ENCODE measurements at regions not wholly inside any gene's neighbourhood (a gene's known extent, or its start where the extent isn't known, plus 50 kb on each side); places are given as distances from the start of the nearest gene placed in this dataset.

DNA sequence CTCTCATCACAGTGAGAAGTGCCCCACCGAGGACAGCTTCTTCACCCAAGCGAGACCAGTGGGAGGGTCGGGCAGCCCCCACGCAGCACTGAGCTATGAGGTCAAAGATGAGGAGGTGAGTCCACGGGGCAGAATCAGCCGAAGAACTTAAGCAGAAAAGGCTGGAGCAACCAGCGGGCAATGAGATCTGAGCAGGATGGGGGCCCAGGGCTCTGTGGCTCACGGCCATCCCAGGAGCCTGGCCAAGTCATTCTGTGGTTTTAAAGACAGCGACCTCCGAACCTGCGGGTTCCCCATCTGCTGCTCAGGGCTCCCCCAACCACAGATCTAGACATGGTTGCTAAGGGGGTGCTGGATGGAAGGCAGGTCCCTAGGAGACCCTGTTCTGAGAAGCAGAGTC, 202.6 kb downstream of the RBFOX3 start:
- H3K4me1 ChIP-seq (ENCODE audit: insufficient read depth, low read length), result peaks cover 16% of the 10 kb centered on the region
- no peak overlapping the region for H3K27ac ChIP-seq (ENCODE audit: low read depth, low read length)
- no peak overlapping the region for H3K9ac ChIP-seq (ENCODE audit: low read length)
- H3K27me3 ChIP-seq (ENCODE audit: control insufficient read depth in 1 of 2, insufficient read depth in 2 of 2, low read length in 2 of 2), result peaks cover 0 to under 1% of the 10 kb centered on the region in 2 donors
- no peaks in the 10 kb centered on the region for H3K9me3 ChIP-seq (ENCODE audit: low read length)
- H3K36me3 ChIP-seq (ENCODE audit: insufficient read depth, low read length), result peaks cover 10% of the 10 kb centered on the region
- H3K4me3 ChIP-seq (ENCODE audit: low read depth in 1 of 2, low read length in 2 of 2), result no peak overlapping the region

GRCh38 chr17:79407385-79407784, 203.5 kb downstream of the RBFOX3 start:
- Histone ChIP-seq H3K27me3 (ENCODE audit: control insufficient read depth in 1 of 2, insufficient read depth in 2 of 2, low read length in 2 of 2) (peaks cover 0 to 5% of the 10 kb centered on the region in 2 donors), H3K4me1 (ENCODE audit: insufficient read depth, low read length) (peaks cover 9% of the 10 kb centered on the region), H3K9ac (ENCODE audit: low read length) (no peak overlapping the region), H3K36me3 (ENCODE audit: insufficient read depth, low read length) (peaks cover 10% of the 10 kb centered on the region), H3K4me3 (ENCODE audit: low read depth in 1 of 2, low read length in 2 of 2) (no peak overlapping the region), H3K27ac (ENCODE audit: low read depth, low read length) (no peak overlapping the region), H3K9me3 (ENCODE audit: low read length) (no peaks in the 10 kb centered on the region)

GRCh38 chr17:79406316-79406715, 204.5 kb downstream of the RBFOX3 start:
- H3K4me3 ChIP-seq (ENCODE audit: low read depth in 1 of 2, low read length in 2 of 2), result no peak overlapping the region
- no peak overlapping the region for H3K9ac ChIP-seq (ENCODE audit: low read length)
- H3K4me1 ChIP-seq (ENCODE audit: insufficient read depth, low read length), result peaks cover 15% of the 10 kb centered on the region
- H3K9me3 ChIP-seq (ENCODE audit: low read length), result no peaks in the 10 kb centered on the region
- H3K36me3 ChIP-seq (ENCODE audit: insufficient read depth, low read length), result peaks cover 10% of the 10 kb centered on the region
- H3K27me3 ChIP-seq (ENCODE audit: control insufficient read depth in 1 of 2, insufficient read depth in 2 of 2, low read length in 2 of 2), result peaks cover 0 to 5% of the 10 kb centered on the region in 2 donors
- H3K27ac ChIP-seq (ENCODE audit: low read depth, low read length), result no peak overlapping the region

GRCh38 chr17:79405823-79406222, 205.0 kb downstream of the RBFOX3 start:
- Histone ChIP-seq H3K4me1 (ENCODE audit: insufficient read depth, low read length) (peaks cover 20% of the 10 kb centered on the region), H3K27me3 (ENCODE audit: control insufficient read depth in 1 of 2, insufficient read depth in 2 of 2, low read length in 2 of 2) (peaks cover 0 to 5% of the 10 kb centered on the region in 2 donors), H3K36me3 (ENCODE audit: insufficient read depth, low read length) (peaks cover 10% of the 10 kb centered on the region), H3K4me3 (ENCODE audit: low read depth in 1 of 2, low read length in 2 of 2) (no peak overlapping the region), H3K9ac (ENCODE audit: low read length) (no peak overlapping the region), H3K9me3 (ENCODE audit: low read length) (no peaks in the 10 kb centered on the region), H3K27ac (ENCODE audit: low read depth, low read length) (no peak overlapping the region)

- Histone ChIP-seq H3K36me3 (ENCODE audit: insufficient read depth, low read length) (peaks cover 10% of the 10 kb centered on the region), H3K27me3 (ENCODE audit: control insufficient read depth in 1 of 2, insufficient read depth in 2 of 2, low read length in 2 of 2) (peaks cover 7 to 19% of the 10 kb centered on the region in 2 donors)
Observed at GRCh38 chr17:79404136-79404911, 206.5 kb downstream of the RBFOX3 start.

DNA sequence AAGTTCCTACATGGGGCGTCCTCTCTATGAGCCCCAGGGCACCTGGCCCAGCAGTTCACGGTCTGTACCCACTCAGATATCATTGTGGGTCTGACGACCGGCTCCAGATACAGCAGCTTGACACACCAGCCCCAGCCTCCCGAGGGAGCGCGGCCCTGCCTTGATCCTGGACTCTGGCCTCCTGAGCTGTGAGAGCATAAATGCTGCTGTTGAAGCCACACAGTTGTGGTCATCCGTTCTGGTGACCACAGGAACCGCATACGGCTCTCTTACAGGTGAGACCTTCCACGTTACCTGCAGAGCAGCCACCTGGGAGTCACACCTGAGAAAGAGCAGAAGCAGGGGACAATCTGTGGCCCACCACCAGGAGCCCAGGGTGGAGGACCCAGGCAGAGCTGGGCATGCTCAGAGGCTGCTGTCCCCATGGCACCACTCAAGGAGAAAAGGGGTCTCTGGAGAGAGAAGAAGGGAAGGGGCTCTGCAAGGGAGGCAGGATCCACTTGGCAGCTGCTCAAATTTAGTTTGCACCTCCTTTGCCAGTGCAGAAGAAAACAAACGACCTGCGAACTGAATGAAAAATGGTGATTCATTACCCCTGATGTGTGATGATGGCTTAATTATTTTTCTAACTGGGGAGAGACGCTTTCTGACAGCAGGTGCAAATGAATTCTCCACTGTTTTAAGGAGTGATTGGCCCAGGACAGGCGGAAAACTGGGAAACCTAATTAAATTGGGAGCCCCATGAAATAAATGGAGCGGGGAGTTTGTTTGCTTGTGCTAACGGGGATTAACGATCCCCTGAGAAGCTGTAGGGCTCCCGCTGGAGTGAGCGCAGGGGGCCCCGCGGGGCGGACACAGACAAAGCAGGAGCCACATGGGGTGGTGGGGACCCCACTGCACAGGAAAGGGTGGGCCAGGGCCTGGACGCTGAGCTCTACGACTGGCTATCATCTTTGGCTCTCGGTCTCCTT, 208.9 kb downstream of the RBFOX3 start:
- no peaks in the 10 kb centered on the region for H3K9me3 ChIP-seq (ENCODE audit: low read length)
- H3K36me3 ChIP-seq (ENCODE audit: insufficient read depth, low read length), result peaks cover 10% of the 10 kb centered on the region
- H3K4me3 ChIP-seq (ENCODE audit: low read depth in 1 of 2, low read length in 2 of 2), result peak overlapping the region in 1 of 2 donors; percentile 58
- H3K4me1 ChIP-seq (ENCODE audit: insufficient read depth, low read length), result peaks cover 17% of the 10 kb centered on the region
- peaks cover 7 to 22% of the 10 kb centered on the region in 2 donors for H3K27me3 ChIP-seq (ENCODE audit: control insufficient read depth in 1 of 2, insufficient read depth in 2 of 2, low read length in 2 of 2)
- no peak overlapping the region for H3K9ac ChIP-seq (ENCODE audit: low read length)
- no peak overlapping the region for H3K27ac ChIP-seq (ENCODE audit: low read depth, low read length)

More at GRCh38 chr17:79404136-79404911, 206.5 kb downstream of the RBFOX3 start:
- H3K4me3 ChIP-seq (ENCODE audit: low read depth in 1 of 2, low read length in 2 of 2), result no peak overlapping the region
- no peak overlapping the region for H3K9ac ChIP-seq (ENCODE audit: low read length)
- H3K4me1 ChIP-seq (ENCODE audit: insufficient read depth, low read length), result peaks cover 24% of the 10 kb centered on the region
- no peaks in the 10 kb centered on the region for H3K9me3 ChIP-seq (ENCODE audit: low read length)
- no peak overlapping the region for H3K27ac ChIP-seq (ENCODE audit: low read depth, low read length)

- H3K4me3 ChIP-seq (ENCODE audit: low read depth in 1 of 2, low read length in 2 of 2), result peak overlapping the region; percentile 0 to 58
- peaks cover 7 to 26% of the 10 kb centered on the region in 2 donors for H3K27me3 ChIP-seq (ENCODE audit: control insufficient read depth in 1 of 2, insufficient read depth in 2 of 2, low read length in 2 of 2)
- H3K36me3 ChIP-seq (ENCODE audit: insufficient read depth, low read length), result peaks cover 3% of the 10 kb centered on the region
- no peak overlapping the region for H3K27ac ChIP-seq (ENCODE audit: low read depth, low read length)
- H3K4me1 ChIP-seq (ENCODE audit: insufficient read depth, low read length), result peaks cover 15% of the 10 kb centered on the region
- no peaks in the 10 kb centered on the region for H3K9me3 ChIP-seq (ENCODE audit: low read length)
- no peak overlapping the region for H3K9ac ChIP-seq (ENCODE audit: low read length)
Observed at GRCh38 chr17:79400989-79401703, 209.7 kb downstream of the RBFOX3 start.

DNA sequence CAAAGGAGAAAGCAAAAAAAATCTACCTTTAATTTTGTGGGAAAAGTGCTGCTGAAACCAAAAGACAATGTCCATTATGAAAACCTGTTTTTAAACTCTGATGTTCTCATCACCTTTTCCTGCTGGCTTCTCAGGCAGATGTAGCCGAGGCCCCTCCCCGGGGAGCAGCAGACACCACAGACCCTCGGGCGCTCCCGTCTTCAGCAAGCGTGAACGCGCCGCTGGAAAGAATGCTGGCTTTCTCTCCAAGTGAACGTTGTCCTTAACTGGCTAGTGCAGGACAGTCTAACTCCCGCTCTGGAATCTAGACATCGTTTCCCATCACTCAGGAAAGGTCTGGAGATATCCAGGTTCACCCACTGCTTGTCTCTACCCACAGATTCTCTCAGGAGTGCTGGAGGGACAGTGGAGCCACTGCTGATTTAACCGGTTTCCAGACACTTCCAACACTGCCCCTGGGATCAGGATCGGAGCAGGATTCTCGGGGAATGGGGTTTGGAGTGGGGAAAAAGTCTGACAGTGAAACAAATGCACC, 211.2 kb downstream of the RBFOX3 start:
- Histone ChIP-seq H3K4me3 (ENCODE audit: low read depth in 1 of 2, low read length in 2 of 2) (no peak overlapping the region), H3K9me3 (ENCODE audit: low read length) (no peaks in the 10 kb centered on the region), H3K4me1 (ENCODE audit: insufficient read depth, low read length) (peaks cover 15% of the 10 kb centered on the region), H3K36me3 (ENCODE audit: insufficient read depth, low read length) (no peaks in the 10 kb centered on the region), H3K9ac (ENCODE audit: low read length) (no peak overlapping the region), H3K27ac (ENCODE audit: low read depth, low read length) (no peak overlapping the region), H3K27me3 (ENCODE audit: control insufficient read depth in 1 of 2, insufficient read depth in 2 of 2, low read length in 2 of 2) (peaks cover 7 to 27% of the 10 kb centered on the region in 2 donors)

DNA sequence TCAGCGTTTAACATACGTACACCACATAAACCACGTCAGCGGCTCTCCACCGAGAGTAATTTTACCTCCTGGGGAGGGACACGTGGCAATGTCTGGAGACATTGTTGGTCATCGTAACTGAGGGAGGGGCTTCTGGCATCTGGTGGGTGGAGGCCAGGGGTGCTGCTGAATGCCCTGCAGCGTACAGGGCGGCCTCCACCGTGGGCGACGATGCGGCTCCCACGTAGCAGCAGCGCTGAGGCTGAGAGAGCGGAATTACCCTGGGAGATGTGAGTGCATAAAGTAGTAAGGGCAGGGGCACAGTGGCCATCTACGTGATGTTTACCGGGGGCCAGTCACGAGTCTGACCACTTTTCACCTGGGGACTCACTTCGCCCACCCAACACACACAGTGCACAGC, 212.4 kb downstream of the RBFOX3 start:
- no peak overlapping the region for H3K27ac ChIP-seq (ENCODE audit: low read depth, low read length)
- H3K36me3 ChIP-seq (ENCODE audit: insufficient read depth, low read length), result no peaks in the 10 kb centered on the region
- H3K9ac ChIP-seq (ENCODE audit: low read length), result no peak overlapping the region
- H3K27me3 ChIP-seq (ENCODE audit: control insufficient read depth in 1 of 2, insufficient read depth in 2 of 2, low read length in 2 of 2), result peaks cover 7 to 27% of the 10 kb centered on the region in 2 donors
- no peaks in the 10 kb centered on the region for H3K9me3 ChIP-seq (ENCODE audit: low read length)
- H3K4me1 ChIP-seq (ENCODE audit: insufficient read depth, low read length), result peaks cover 15% of the 10 kb centered on the region
- no peak overlapping the region for H3K4me3 ChIP-seq (ENCODE audit: low read depth in 1 of 2, low read length in 2 of 2)

- no peak overlapping the region for H3K9ac ChIP-seq (ENCODE audit: low read length)
- H3K27ac ChIP-seq (ENCODE audit: low read depth, low read length), result no peak overlapping the region
- peaks cover 7 to 22% of the 10 kb centered on the region in 2 donors for H3K27me3 ChIP-seq (ENCODE audit: control insufficient read depth in 1 of 2, insufficient read depth in 2 of 2, low read length in 2 of 2)
- H3K4me3 ChIP-seq (ENCODE audit: low read depth in 1 of 2, low read length in 2 of 2), result no peak overlapping the region
- peaks cover 13% of the 10 kb centered on the region for H3K4me1 ChIP-seq (ENCODE audit: insufficient read depth, low read length)
- H3K9me3 ChIP-seq (ENCODE audit: low read length), result no peaks in the 10 kb centered on the region
- no peaks in the 10 kb centered on the region for H3K36me3 ChIP-seq (ENCODE audit: insufficient read depth, low read length)
Observed at GRCh38 chr17:79396696-79397095, 214.2 kb downstream of the RBFOX3 start.

All from muscle layer of colon (tissue), 2 donors.